HepG2 (cell line): ENCODE measurements at regions not wholly inside any gene's neighbourhood (a gene's known extent, or its start where the extent isn't known, plus 50 kb on each side); places are given as distances from the start of the nearest gene placed in this dataset.

ENCODE experiments used
- BCL6 ChIP-seq: IDR thresholded peaks from 2 replicates; pipeline ENCODE4 v1.6.1; 2016; ENCODE audit warnings: missing genetic modification reagents, missing compliant biosample characterization
- BORCS8-MEF2B ChIP-seq: sonication (generic); formaldehyde crosslinking; IDR thresholded peaks from 2 replicates; pipeline ENCODE4 v1.8.0; 2022; ENCODE audit warnings: mild to moderate bottlenecking, missing genetic modification reagents
- CBX1 ChIP-seq: IDR thresholded peaks from one replicate; pipeline ENCODE4 v1.6.1; 2016; ENCODE audit warnings: antibody characterized with exemption, low read depth
- DNMT1 ChIP-seq: sonication (generic); formaldehyde crosslinking; IDR thresholded peaks from 2 replicates; pipeline ENCODE4 v1.5.1; 2020; ENCODE audit warnings: mild to moderate bottlenecking, missing genetic modification reagents
- DNMT3B ChIP-seq: conservative IDR thresholded peaks from 2 replicates; pipeline ENCODE4 v1.6.1; 2016; ENCODE audit warnings: missing biosample characterization, control low read depth
- FOXA1 ChIP-seq, 2 experiments: fragments of 450-650 bp in 1 of 2; sonication (generic) in 1 of 2; formaldehyde crosslinking in 1 of 2; IDR thresholded peaks; 2 replicates each; pipeline versions ENCODE4 v1.4.0 to v1.6.1; 2016 to 2020; ENCODE audit warnings: missing genetic modification reagents in 1 of 2
- GZF1 ChIP-seq: sonication (generic); formaldehyde crosslinking; IDR thresholded peaks from 2 replicates; pipeline ENCODE4 v1.5.1; 2020; ENCODE audit warnings: mild to moderate bottlenecking, missing genetic modification reagents
- KDM1A ChIP-seq: IDR thresholded peaks from 2 replicates; pipeline ENCODE4 v1.6.1; 2016; ENCODE audit warnings: missing compliant biosample characterization
- KDM2A ChIP-seq: sonication (generic); formaldehyde crosslinking; IDR thresholded peaks from 2 replicates; pipeline ENCODE4 v1.4.0; 2020; ENCODE audit warnings: low read depth, missing genetic modification reagents, borderline replicate concordance
- ONECUT2 ChIP-seq: sonication (generic); formaldehyde crosslinking; IDR thresholded peaks from 2 replicates; pipeline ENCODE4 v1.4.0; 2020; ENCODE audit warnings: missing genetic modification reagents
- POLR2A ChIP-seq, 2 experiments: IDR thresholded peaks; 2 replicates each; pipeline ENCODE4 v1.6.1; 2011; ENCODE audit warnings: low read depth in 2 of 2, low read length in 2 of 2, mild to moderate bottlenecking in 1 of 2, moderate library complexity in 1 of 2; ENCODE audit not compliant: insufficient read depth in 1 of 2
- RORA ChIP-seq: sonication (generic); formaldehyde crosslinking; IDR thresholded peaks from 2 replicates; pipeline ENCODE4 v1.5.0; 2020; ENCODE audit warnings: mild to moderate bottlenecking, missing genetic modification reagents, moderate library complexity
- SKI ChIP-seq: fragments of 450-650 bp; IDR thresholded peaks from one replicate; pipeline ENCODE4 v1.6.1; 2018; ENCODE audit warnings: mild to moderate bottlenecking; ENCODE audit not compliant: partially characterized antibody
- TEAD2 ChIP-seq: sonication (generic); formaldehyde crosslinking; IDR thresholded peaks from 2 replicates; pipeline ENCODE4 v1.9.0; 2021; ENCODE audit warnings: missing genetic modification reagents
- ZFP82 ChIP-seq: sonication (generic); formaldehyde crosslinking; IDR thresholded peaks from 2 replicates; pipeline ENCODE4 v1.5.1; 2020; ENCODE audit warnings: mild to moderate bottlenecking, missing genetic modification reagents, borderline replicate concordance
- ZFY ChIP-seq: sonication (generic); formaldehyde crosslinking; IDR thresholded peaks from 2 replicates; pipeline ENCODE4 v1.4.0; 2020; ENCODE audit warnings: missing genetic modification reagents
- ZNF230 ChIP-seq: sonication (generic); formaldehyde crosslinking; IDR thresholded peaks from 2 replicates; pipeline ENCODE4 v1.4.0; 2020; ENCODE audit warnings: mild to moderate bottlenecking, missing genetic modification reagents
- ZNF441 ChIP-seq: sonication (generic); formaldehyde crosslinking; IDR thresholded peaks from 2 replicates; pipeline ENCODE4 v1.7.0; 2021; ENCODE audit warnings: missing genetic modification reagents, borderline replicate concordance
- ZNF501 ChIP-seq: sonication (generic); formaldehyde crosslinking; IDR thresholded peaks from 2 replicates; pipeline ENCODE4 v1.5.1; 2020; ENCODE audit warnings: mild to moderate bottlenecking, moderate library complexity, missing genetic modification reagents
- ZNF547 ChIP-seq: sonication (generic); formaldehyde crosslinking; IDR thresholded peaks from 2 replicates; pipeline ENCODE4 v1.5.1; 2020; ENCODE audit warnings: mild to moderate bottlenecking, missing genetic modification reagents
- ZNF570 ChIP-seq: sonication (generic); formaldehyde crosslinking; IDR thresholded peaks from 2 replicates; pipeline ENCODE4 v1.4.0; 2020; ENCODE audit warnings: mild to moderate bottlenecking, missing genetic modification reagents, borderline replicate concordance
- ZNF572 ChIP-seq: sonication (generic); formaldehyde crosslinking; IDR thresholded peaks from 2 replicates; pipeline ENCODE4 v1.5.1; 2020; ENCODE audit warnings: mild to moderate bottlenecking, missing genetic modification reagents
- ZNF614 ChIP-seq: IDR thresholded peaks from 2 replicates; pipeline ENCODE4 v1.6.1; 2018; ENCODE audit warnings: missing biosample characterization, missing genetic modification reagents, inconsistent platforms, borderline replicate concordance
- ZNF713 ChIP-seq: sonication (generic); formaldehyde crosslinking; IDR thresholded peaks from 2 replicates; pipeline ENCODE4 v1.4.0; 2020; ENCODE audit warnings: mild to moderate bottlenecking, missing genetic modification reagents
- ZNF724P ChIP-seq: sonication (generic); formaldehyde crosslinking; IDR thresholded peaks from 2 replicates; pipeline ENCODE4 v1.8.0; 2022; ENCODE audit warnings: missing genetic modification reagents, borderline replicate concordance
- ZNF75D ChIP-seq: sonication (generic); formaldehyde crosslinking; IDR thresholded peaks from 2 replicates; pipeline ENCODE4 v1.8.1; 2023; ENCODE audit warnings: missing genetic modification reagents, mild to moderate bottlenecking, borderline replicate concordance
- TF ChIP-seq, protein P1 (sequence below): sonication (generic); formaldehyde crosslinking; IDR thresholded peaks from 2 replicates; pipeline ENCODE4 v1.4.0; 2020; ENCODE audit warnings: missing genetic modification reagents
- TF ChIP-seq, protein P2 (sequence below): sonication (generic); formaldehyde crosslinking; IDR thresholded peaks from 2 replicates; pipeline ENCODE4 v1.4.0; 2020; ENCODE audit warnings: missing genetic modification reagents, borderline replicate concordance
- TF ChIP-seq, protein P3 (sequence below): sonication (generic); formaldehyde crosslinking; IDR thresholded peaks from 2 replicates; pipeline ENCODE4 v1.4.0; 2020; ENCODE audit warnings: missing genetic modification reagents

GRCh38 chr14:100673085-100673806, 53.4 kb upstream of the DLK1 start (continued):
- TF ChIP-seq ZFP82 (CRISPR knock-in tag) (no peak), ZNF75D (CRISPR knock-in tag) (no peak), GZF1 (no peak), ONECUT2 (CRISPR knock-in tag) (no peak), ZNF570 (CRISPR knock-in tag) (no peak), ZNF614 (CRISPR knock-in tag) (peak; percentile 57; the same call in 1 of the 2 replicates), CBX1 (peak; percentile 7), ZNF441 (CRISPR knock-in tag) (no peak), FOXA1 (IDR thresholded peaks at IDR 0.05) (no peak), FOXA1 (CRISPR knock-in tag; IDR thresholded peaks at IDR 0.05) (peak; percentile 94), KDM1A (CRISPR knock-in tag) (peak; percentile 41; the same call in 1 of the 2 replicates), DNMT1 (CRISPR knock-in tag) (no peak), ZNF724P (CRISPR knock-in tag) (no peak), BCL6 (peak; percentile 58; the same call in 1 of the 2 replicates), ZNF572 (no peak), ZNF547 (CRISPR knock-in tag) (peak; percentile 67; the same call in 1 of the 2 replicates), SKI (no peak), TEAD2 (CRISPR knock-in tag) (no peak), ZNF501 (CRISPR knock-in tag) (peak; percentile 87), ZFY (CRISPR knock-in tag) (peak; percentile 30; the same call in 1 of the 2 replicates), POLR2A (IDR thresholded peaks at IDR 0.05; ENCODE audit: insufficient read depth in 1 of 2, low read depth in 2 of 2, low read length in 2 of 2) (no peak), DNMT3B (no peak), KDM2A (CRISPR knock-in tag) (peak; percentile 43; the same call in 1 of the 2 replicates), RORA (CRISPR knock-in tag) (no peak), ZNF713 (CRISPR knock-in tag) (no peak), ZNF230 (CRISPR knock-in tag) (0 out of 2 replicates have a peak, but pooled peaks have one; percentile 13), BORCS8-MEF2B (no peak)
- TF ChIP-seq, protein P1, sequence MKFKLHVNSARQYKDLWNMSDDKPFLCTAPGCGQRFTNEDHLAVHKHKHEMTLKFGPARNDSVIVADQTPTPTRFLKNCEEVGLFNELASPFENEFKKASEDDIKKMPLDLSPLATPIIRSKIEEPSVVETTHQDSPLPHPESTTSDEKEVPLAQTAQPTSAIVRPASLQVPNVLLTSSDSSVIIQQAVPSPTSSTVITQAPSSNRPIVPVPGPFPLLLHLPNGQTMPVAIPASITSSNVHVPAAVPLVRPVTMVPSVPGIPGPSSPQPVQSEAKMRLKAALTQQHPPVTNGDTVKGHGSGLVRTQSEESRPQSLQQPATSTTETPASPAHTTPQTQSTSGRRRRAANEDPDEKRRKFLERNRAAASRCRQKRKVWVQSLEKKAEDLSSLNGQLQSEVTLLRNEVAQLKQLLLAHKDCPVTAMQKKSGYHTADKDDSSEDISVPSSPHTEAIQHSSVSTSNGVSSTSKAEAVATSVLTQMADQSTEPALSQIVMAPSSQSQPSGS = peak; percentile 69
- TF ChIP-seq, protein P2, sequence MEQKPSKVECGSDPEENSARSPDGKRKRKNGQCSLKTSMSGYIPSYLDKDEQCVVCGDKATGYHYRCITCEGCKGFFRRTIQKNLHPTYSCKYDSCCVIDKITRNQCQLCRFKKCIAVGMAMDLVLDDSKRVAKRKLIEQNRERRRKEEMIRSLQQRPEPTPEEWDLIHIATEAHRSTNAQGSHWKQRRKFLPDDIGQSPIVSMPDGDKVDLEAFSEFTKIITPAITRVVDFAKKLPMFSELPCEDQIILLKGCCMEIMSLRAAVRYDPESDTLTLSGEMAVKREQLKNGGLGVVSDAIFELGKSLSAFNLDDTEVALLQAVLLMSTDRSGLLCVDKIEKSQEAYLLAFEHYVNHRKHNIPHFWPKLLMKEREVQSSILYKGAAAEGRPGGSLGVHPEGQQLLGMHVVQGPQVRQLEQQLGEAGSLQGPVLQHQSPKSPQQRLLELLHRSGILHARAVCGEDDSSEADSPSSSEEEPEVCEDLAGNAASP = 0 out of 2 replicates have a peak, but pooled peaks have one; percentile 14
- TF ChIP-seq, protein P3, sequence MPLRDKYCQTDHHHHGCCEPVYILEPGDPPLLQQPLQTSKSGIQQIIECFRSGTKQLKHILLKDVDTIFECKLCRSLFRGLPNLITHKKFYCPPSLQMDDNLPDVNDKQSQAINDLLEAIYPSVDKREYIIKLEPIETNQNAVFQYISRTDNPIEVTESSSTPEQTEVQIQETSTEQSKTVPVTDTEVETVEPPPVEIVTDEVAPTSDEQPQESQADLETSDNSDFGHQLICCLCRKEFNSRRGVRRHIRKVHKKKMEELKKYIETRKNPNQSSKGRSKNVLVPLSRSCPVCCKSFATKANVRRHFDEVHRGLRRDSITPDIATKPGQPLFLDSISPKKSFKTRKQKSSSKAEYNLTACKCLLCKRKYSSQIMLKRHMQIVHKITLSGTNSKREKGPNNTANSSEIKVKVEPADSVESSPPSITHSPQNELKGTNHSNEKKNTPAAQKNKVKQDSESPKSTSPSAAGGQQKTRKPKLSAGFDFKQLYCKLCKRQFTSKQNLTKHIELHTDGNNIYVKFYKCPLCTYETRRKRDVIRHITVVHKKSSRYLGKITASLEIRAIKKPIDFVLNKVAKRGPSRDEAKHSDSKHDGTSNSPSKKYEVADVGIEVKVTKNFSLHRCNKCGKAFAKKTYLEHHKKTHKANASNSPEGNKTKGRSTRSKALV (CRISPR knock-in tag) = 0 out of 2 replicates have a peak, but pooled peaks have one; percentile 52
